WTC11 (cell line): ENCODE measurements at regions not wholly inside any gene's neighbourhood (a gene's known extent, or its start where the extent isn't known, plus 50 kb on each side); places are given as distances from the start of the nearest gene placed in this dataset.

Experiments used
- ATAC-seq: fragments of 200-7000 bp; cut with Tn5 transposase; 2 replicates; pipeline ENCODE4 v1.10.0; 2021; ENCODE audit warnings: mild to moderate bottlenecking, moderate library complexity
- CTCF ChIA-PET: fragments of 300-600 bp; sonication (Branson Sonifier 250); formaldehyde crosslinking; loops from one replicate; lab custom pipeline; 2021; ENCODE audit warnings: antibody characterized with exemption; lab: Charles Lee
- POLR2A ChIA-PET: fragments of 350-600 bp; sonication (Branson Sonifier 250); formaldehyde crosslinking; loops from one replicate; lab custom pipeline; 2021; ENCODE audit warnings: antibody characterized with exemption; lab: Charles Lee
- DNase-seq: peaks from one replicate; pipeline ENCODE4 v3.0.0; 2021; ENCODE audit warnings: low spot score
- H3K27ac Mint-ChIP-seq: 2 replicates; pipeline ENCODE4 v1.8.0; 2021; ENCODE audit warnings: mixed read lengths
- H3K27me3 Mint-ChIP-seq: 2 replicates; pipeline ENCODE4 v1.8.0; 2021; ENCODE audit warnings: low read depth, mild to moderate bottlenecking, moderate library complexity, mixed read lengths
- H3K36me3 Mint-ChIP-seq: 2 replicates; pipeline ENCODE4 v1.8.0; 2021; ENCODE audit warnings: mixed read lengths
- H3K4me1 Mint-ChIP-seq: 2 replicates; pipeline ENCODE4 v1.8.0; 2022; ENCODE audit warnings: mixed read lengths
- H3K4me3 Mint-ChIP-seq: 2 replicates; pipeline ENCODE4 v1.8.0; 2021; ENCODE audit warnings: mild to moderate bottlenecking, moderate library complexity, mixed read lengths
- H3K9me3 Mint-ChIP-seq: 2 replicates; pipeline ENCODE4 v1.8.0; 2021; ENCODE audit warnings: mixed read lengths
- ATF1 ChIP-seq: sonication (generic); formaldehyde crosslinking; IDR thresholded peaks from 2 replicates; pipeline ENCODE4 v1.8.1; 2023; ENCODE audit warnings: mild to moderate bottlenecking, moderate library complexity, missing genetic modification reagents
- CREM ChIP-seq: sonication (generic); formaldehyde crosslinking; IDR thresholded peaks from 2 replicates; pipeline ENCODE4 v1.8.1; 2022; ENCODE audit warnings: mild to moderate bottlenecking, missing genetic modification reagents, moderate library complexity
- GABPB1 ChIP-seq: sonication (generic); formaldehyde crosslinking; IDR thresholded peaks from 2 replicates; pipeline ENCODE4 v1.8.1; 2023; ENCODE audit warnings: mild to moderate bottlenecking, missing genetic modification reagents
- NR3C1 ChIP-seq: sonication (generic); formaldehyde crosslinking; conservative IDR thresholded peaks from 2 replicates; pipeline ENCODE4 v1.8.1; 2023; ENCODE audit warnings: low read depth, mild to moderate bottlenecking, missing genetic modification reagents
- PRRX2 ChIP-seq: fragments of 250-450 bp; sonication (Bioruptor Pico); IDR thresholded peaks from 2 replicates; pipeline ENCODE4 v1.8.0; 2021; ENCODE audit warnings: mild to moderate bottlenecking
- SMAD3 ChIP-seq: sonication (generic); formaldehyde crosslinking; IDR thresholded peaks from 2 replicates; pipeline ENCODE4 v1.8.0; 2022; ENCODE audit warnings: missing genetic modification reagents, mild to moderate bottlenecking, borderline replicate concordance
- ZNF138 ChIP-seq: sonication (generic); formaldehyde crosslinking; conservative IDR thresholded peaks from 2 replicates; pipeline ENCODE4 v1.8.1; 2022; ENCODE audit warnings: mild to moderate bottlenecking, moderate library complexity, missing genetic modification reagents
- ZNF317 ChIP-seq: sonication (generic); formaldehyde crosslinking; IDR thresholded peaks from 2 replicates; pipeline ENCODE4 v1.8.1; 2023; ENCODE audit warnings: low read depth, mild to moderate bottlenecking, moderate library complexity, missing genetic modification reagents, borderline replicate concordance
- TF ChIP-seq, protein P1 (sequence below): sonication (generic); formaldehyde crosslinking; IDR thresholded peaks from 2 replicates; pipeline ENCODE4 v1.8.1; 2022; ENCODE audit warnings: missing genetic modification reagents, borderline replicate concordance
- TF ChIP-seq, protein P2 (sequence below): sonication (generic); formaldehyde crosslinking; IDR thresholded peaks from 2 replicates; pipeline ENCODE4 v1.8.1; 2022; ENCODE audit warnings: low read depth, missing genetic modification reagents, borderline replicate concordance
- TF ChIP-seq, protein P3 (sequence below): fragments of 250-450 bp; sonication (Bioruptor Pico); IDR thresholded peaks from 2 replicates; pipeline ENCODE4 v1.8.0; 2021; ENCODE audit warnings: mild to moderate bottlenecking
- TF ChIP-seq, protein P4 (sequence below): sonication (generic); formaldehyde crosslinking; IDR thresholded peaks from 2 replicates; pipeline ENCODE4 v1.8.1; 2022; ENCODE audit warnings: mild to moderate bottlenecking, missing genetic modification reagents, moderate library complexity, borderline replicate concordance
- TF ChIP-seq, protein P5 (sequence below): sonication (generic); formaldehyde crosslinking; IDR thresholded peaks from 2 replicates; pipeline ENCODE4 v1.8.0; 2022; ENCODE audit warnings: missing genetic modification reagents
- TF ChIP-seq, protein P6 (sequence below): sonication (generic); formaldehyde crosslinking; IDR thresholded peaks from 2 replicates; pipeline ENCODE4 v1.8.0; 2023; ENCODE audit warnings: missing genetic modification reagents, mild to moderate bottlenecking, borderline replicate concordance

DNA sequence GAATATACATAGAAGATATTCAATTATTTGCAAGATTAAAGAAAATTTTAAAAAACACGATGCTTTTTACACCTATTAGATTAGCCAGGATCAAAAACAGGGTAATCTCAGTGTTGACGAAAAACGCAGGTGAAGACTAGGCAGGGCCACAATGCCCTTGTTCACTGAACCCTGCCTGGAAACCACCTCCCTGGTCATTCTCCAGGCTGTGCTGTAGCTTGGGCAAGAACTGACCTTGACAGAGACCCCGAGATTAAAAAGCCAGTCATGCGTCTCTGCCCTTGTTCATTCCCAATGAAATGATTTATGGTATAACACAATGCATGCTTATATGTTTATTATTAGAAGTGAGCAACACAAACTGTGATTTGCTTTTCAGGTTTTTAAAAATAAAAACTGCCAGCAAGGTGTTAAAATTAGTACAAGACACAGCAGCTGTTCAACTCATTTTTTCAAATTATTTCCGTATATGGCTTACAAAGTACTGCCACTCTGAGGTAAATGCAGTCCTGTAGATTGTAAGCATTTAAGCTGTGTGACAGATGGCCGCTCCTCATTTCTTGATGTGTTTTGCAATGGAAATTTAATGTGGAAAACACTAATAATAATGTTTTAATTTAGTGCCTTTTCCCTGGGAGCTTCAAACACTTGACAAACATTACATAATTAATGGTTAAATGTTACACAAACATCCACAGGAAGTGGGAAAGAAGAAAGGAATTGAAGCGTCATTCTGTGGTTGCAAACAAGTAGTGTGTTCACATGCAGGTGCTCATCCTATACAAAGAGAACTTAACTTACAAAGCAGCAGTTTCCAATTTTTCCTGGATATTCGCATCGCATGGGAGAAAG is 200.2 kb downstream of the VCY1B start (continued):
- TF ChIP-seq, protein P1, sequence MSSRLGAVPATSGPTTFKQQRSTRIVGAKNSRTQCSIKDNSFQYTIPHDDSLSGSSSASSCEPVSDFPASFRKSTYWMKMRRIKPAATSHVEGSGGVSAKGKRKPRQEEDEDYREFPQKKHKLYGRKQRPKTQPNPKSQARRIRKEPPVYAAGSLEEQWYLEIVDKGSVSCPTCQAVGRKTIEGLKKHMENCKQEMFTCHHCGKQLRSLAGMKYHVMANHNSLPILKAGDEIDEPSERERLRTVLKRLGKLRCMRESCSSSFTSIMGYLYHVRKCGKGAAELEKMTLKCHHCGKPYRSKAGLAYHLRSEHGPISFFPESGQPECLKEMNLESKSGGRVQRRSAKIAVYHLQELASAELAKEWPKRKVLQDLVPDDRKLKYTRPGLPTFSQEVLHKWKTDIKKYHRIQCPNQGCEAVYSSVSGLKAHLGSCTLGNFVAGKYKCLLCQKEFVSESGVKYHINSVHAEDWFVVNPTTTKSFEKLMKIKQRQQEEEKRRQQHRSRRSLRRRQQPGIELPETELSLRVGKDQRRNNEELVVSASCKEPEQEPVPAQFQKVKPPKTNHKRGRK (CRISPR knock-in tag), result no peak

DNA sequence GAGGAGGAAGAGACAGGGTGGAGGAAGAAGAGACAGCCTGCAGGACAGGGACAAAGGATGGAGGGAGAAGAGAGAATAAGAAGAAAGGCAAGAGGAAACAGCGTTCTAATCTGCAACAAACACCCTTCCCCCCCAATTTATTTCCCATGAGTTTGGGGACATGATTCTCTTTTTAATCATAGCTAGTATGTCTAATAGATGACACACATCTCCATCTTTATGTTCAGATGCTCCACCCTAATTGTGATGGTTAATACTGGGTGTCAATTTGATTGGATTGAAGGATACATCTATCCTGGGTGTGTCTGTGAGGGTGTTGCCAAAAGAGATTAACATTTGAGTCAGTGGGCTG is 200.8 kb downstream of the VCY1B start:
- DNase-seq, result no peak
- Mint-ChIP-seq H3K27ac (no peak overlapping the region), H3K9me3 (no peaks in the 10 kb centered on the region; the same call in 1 of the 2 replicates), H3K4me3 (no peak overlapping the region), H3K36me3 (no peaks in the 10 kb centered on the region), H3K4me1 (peaks cover 30% of the 10 kb centered on the region), H3K27me3 (no peaks in the 10 kb centered on the region)
- TF ChIP-seq, protein P2, sequence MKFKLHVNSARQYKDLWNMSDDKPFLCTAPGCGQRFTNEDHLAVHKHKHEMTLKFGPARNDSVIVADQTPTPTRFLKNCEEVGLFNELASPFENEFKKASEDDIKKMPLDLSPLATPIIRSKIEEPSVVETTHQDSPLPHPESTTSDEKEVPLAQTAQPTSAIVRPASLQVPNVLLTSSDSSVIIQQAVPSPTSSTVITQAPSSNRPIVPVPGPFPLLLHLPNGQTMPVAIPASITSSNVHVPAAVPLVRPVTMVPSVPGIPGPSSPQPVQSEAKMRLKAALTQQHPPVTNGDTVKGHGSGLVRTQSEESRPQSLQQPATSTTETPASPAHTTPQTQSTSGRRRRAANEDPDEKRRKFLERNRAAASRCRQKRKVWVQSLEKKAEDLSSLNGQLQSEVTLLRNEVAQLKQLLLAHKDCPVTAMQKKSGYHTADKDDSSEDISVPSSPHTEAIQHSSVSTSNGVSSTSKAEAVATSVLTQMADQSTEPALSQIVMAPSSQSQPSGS, result no peak
- no peak for TF ChIP-seq NR3C1 (CRISPR knock-in tag)
- TF ChIP-seq, protein P1 (CRISPR knock-in tag), result no peak
- TF ChIP-seq ATF1 (CRISPR knock-in tag), result no peak
- TF ChIP-seq, protein P3, sequence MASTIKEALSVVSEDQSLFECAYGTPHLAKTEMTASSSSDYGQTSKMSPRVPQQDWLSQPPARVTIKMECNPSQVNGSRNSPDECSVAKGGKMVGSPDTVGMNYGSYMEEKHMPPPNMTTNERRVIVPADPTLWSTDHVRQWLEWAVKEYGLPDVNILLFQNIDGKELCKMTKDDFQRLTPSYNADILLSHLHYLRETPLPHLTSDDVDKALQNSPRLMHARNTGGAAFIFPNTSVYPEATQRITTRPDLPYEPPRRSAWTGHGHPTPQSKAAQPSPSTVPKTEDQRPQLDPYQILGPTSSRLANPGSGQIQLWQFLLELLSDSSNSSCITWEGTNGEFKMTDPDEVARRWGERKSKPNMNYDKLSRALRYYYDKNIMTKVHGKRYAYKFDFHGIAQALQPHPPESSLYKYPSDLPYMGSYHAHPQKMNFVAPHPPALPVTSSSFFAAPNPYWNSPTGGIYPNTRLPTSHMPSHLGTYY (CRISPR knock-in tag), result no peak
- TF ChIP-seq PRRX2, result no peak
- no peak for TF ChIP-seq SMAD3
- TF ChIP-seq GABPB1 (CRISPR knock-in tag), result no peak
- TF ChIP-seq ZNF138 (CRISPR knock-in tag), result no peak
- no peak for TF ChIP-seq CREM (CRISPR knock-in tag)
- TF ChIP-seq, protein P4, sequence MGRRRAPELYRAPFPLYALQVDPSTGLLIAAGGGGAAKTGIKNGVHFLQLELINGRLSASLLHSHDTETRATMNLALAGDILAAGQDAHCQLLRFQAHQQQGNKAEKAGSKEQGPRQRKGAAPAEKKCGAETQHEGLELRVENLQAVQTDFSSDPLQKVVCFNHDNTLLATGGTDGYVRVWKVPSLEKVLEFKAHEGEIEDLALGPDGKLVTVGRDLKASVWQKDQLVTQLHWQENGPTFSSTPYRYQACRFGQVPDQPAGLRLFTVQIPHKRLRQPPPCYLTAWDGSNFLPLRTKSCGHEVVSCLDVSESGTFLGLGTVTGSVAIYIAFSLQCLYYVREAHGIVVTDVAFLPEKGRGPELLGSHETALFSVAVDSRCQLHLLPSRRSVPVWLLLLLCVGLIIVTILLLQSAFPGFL (CRISPR knock-in tag), result no peak
- TF ChIP-seq, protein P5, sequence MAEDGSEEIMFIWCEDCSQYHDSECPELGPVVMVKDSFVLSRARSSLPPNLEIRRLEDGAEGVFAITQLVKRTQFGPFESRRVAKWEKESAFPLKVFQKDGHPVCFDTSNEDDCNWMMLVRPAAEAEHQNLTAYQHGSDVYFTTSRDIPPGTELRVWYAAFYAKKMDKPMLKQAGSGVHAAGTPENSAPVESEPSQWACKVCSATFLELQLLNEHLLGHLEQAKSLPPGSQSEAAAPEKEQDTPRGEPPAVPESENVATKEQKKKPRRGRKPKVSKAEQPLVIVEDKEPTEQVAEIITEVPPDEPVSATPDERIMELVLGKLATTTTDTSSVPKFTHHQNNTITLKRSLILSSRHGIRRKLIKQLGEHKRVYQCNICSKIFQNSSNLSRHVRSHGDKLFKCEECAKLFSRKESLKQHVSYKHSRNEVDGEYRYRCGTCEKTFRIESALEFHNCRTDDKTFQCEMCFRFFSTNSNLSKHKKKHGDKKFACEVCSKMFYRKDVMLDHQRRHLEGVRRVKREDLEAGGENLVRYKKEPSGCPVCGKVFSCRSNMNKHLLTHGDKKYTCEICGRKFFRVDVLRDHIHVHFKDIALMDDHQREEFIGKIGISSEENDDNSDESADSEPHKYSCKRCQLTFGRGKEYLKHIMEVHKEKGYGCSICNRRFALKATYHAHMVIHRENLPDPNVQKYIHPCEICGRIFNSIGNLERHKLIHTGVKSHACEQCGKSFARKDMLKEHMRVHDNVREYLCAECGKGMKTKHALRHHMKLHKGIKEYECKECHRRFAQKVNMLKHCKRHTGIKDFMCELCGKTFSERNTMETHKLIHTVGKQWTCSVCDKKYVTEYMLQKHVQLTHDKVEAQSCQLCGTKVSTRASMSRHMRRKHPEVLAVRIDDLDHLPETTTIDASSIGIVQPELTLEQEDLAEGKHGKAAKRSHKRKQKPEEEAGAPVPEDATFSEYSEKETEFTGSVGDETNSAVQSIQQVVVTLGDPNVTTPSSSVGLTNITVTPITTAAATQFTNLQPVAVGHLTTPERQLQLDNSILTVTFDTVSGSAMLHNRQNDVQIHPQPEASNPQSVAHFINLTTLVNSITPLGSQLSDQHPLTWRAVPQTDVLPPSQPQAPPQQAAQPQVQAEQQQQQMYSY, result no peak
- TF ChIP-seq ZNF317 (CRISPR knock-in tag), result no peak
- TF ChIP-seq, protein P6, sequence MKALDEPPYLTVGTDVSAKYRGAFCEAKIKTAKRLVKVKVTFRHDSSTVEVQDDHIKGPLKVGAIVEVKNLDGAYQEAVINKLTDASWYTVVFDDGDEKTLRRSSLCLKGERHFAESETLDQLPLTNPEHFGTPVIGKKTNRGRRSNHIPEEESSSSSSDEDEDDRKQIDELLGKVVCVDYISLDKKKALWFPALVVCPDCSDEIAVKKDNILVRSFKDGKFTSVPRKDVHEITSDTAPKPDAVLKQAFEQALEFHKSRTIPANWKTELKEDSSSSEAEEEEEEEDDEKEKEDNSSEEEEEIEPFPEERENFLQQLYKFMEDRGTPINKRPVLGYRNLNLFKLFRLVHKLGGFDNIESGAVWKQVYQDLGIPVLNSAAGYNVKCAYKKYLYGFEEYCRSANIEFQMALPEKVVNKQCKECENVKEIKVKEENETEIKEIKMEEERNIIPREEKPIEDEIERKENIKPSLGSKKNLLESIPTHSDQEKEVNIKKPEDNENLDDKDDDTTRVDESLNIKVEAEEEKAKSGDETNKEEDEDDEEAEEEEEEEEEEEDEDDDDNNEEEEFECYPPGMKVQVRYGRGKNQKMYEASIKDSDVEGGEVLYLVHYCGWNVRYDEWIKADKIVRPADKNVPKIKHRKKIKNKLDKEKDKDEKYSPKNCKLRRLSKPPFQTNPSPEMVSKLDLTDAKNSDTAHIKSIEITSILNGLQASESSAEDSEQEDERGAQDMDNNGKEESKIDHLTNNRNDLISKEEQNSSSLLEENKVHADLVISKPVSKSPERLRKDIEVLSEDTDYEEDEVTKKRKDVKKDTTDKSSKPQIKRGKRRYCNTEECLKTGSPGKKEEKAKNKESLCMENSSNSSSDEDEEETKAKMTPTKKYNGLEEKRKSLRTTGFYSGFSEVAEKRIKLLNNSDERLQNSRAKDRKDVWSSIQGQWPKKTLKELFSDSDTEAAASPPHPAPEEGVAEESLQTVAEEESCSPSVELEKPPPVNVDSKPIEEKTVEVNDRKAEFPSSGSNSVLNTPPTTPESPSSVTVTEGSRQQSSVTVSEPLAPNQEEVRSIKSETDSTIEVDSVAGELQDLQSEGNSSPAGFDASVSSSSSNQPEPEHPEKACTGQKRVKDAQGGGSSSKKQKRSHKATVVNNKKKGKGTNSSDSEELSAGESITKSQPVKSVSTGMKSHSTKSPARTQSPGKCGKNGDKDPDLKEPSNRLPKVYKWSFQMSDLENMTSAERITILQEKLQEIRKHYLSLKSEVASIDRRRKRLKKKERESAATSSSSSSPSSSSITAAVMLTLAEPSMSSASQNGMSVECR, result no peak
- ATAC-seq, result no peak
- CTCF ChIA-PET, result no interaction called here
- POLR2A ChIA-PET, result no interaction called here
